ENCODE measurements at regions not wholly inside any gene's neighbourhood (a gene's known extent, or its start where the extent isn't known, plus 50 kb on each side); places are given as distances from the start of the nearest gene placed in this dataset.

DNA sequence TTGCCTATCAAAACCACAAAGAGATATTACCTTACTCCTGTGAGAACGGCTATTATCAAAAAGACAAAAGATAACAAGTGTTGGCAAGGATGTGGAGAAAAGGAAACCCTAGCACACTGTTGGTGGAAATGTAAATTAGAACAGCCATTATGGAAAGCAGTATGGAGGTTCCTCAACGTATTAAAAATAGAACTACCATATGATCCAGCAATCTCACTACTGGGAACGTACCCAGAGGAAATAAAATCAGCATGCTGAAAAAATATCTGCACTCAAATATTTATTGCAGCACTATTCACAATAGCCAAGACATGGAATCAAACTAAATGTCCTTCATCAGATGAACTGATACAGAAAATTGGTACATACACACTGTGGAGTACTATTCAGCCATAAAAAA lies 149.4 kb upstream of the MLN start:
- DNase-seq (ENCODE audit: low spot score): no peak
- H3K9me3 ChIP-seq: no peaks in the 10 kb centered on the region

DNA sequence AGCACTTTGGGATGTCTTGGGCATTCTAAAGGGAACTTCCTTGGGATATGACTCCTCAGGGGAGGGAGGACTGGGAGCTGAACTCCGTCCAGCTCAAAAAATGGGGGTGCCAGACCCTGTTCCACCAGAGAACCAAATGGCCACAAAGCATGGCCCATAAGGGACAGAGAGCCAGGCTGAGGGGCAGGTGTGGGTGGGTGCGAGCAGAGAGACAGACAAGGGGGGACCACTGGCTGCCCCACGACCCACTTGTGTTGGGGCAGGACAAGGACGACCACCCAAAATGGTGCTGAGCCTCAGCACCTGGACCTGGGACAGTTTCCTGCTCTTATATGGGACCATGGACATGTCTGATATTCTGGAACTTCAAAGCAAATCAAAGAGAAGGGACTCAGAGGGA lies 148.2 kb upstream of the MLN start:
- TF ChIP-seq, protein P1, sequence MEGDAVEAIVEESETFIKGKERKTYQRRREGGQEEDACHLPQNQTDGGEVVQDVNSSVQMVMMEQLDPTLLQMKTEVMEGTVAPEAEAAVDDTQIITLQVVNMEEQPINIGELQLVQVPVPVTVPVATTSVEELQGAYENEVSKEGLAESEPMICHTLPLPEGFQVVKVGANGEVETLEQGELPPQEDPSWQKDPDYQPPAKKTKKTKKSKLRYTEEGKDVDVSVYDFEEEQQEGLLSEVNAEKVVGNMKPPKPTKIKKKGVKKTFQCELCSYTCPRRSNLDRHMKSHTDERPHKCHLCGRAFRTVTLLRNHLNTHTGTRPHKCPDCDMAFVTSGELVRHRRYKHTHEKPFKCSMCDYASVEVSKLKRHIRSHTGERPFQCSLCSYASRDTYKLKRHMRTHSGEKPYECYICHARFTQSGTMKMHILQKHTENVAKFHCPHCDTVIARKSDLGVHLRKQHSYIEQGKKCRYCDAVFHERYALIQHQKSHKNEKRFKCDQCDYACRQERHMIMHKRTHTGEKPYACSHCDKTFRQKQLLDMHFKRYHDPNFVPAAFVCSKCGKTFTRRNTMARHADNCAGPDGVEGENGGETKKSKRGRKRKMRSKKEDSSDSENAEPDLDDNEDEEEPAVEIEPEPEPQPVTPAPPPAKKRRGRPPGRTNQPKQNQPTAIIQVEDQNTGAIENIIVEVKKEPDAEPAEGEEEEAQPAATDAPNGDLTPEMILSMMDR (IDR thresholded peaks at IDR 0.05): no peak
- TF ChIP-seq POLR2A (IDR thresholded peaks at IDR 0.05): no peak
- TF ChIP-seq POLR2AphosphoS5 (IDR thresholded peaks at IDR 0.05): no peak
- WGBS: 89% methylated on average over 4 of the region's 4 CpGs

More for the DNA sequence above, 149.4 kb upstream of the MLN start:
- TF ChIP-seq POLR2AphosphoS5 (IDR thresholded peaks at IDR 0.05) (no peak), POLR2A (IDR thresholded peaks at IDR 0.05) (no peak)
- TF ChIP-seq, protein P1 (IDR thresholded peaks at IDR 0.05): no peak
- no peaks in the 10 kb centered on the region for H3K36me3 ChIP-seq
- WGBS: 66% methylated on average over 3 of the region's 3 CpGs
- no peaks in the 10 kb centered on the region for H3K27me3 ChIP-seq (replicated peaks; ENCODE audit: insufficient read depth)
- H3K4me3 ChIP-seq: no peak overlapping the region
- intact Hi-C loops (cut with DNase I): no loop called here
- H3K27ac ChIP-seq: no peak overlapping the region
- no peaks in the 10 kb centered on the region for H3K4me1 ChIP-seq (replicated peaks)

DNA sequence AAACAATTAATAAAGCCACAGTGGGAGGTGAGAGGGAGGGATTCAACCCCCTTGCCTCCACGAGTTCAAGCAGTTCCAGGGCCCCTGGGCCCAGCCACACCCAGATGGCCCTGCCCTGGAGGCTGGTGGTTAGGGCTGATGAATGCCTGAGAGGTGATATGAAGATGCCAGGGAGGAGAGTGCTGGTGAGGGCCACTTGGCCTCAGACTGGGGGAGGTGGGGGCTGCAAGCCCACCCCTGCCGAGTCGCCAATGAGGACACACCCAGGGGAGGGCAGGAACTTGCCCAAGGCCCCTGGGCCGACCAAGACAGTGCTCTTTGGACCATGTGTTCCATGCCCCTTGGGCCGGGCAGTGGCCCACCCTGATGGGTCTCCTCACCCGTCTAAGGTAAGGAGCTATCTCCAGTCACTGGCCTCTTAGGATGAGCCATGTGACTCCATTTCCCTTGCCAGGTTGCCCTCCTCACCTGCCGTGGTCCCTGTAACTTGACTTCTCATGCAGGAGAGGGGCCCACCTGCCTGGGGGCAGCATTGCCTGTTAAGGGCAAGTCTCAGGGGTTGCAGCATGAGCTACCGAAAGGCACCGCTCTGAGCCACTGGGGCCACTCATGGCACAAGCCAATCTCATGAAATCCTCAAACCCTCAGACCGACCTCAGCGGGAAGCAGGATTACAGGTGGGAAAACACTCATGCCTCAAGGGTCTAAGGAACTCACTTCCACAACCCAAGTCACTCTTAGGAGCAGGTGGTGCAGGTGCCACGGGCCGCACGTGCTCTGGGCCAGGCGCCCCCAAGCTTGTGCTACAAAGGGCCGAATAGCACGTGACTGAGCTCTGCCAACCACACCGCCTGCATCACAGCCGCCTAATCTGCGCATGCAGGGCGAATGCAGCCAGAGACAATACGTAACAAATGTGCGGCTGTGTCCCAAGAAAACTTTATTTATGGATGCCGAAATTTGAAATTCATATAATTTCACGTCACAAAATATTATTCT lies 147.4 kb upstream of the MLN start:
- Histone ChIP-seq H3K9me3 (no peaks in the 10 kb centered on the region), H3K4me1 (replicated peaks) (no peaks in the 10 kb centered on the region), H3K27me3 (replicated peaks; ENCODE audit: insufficient read depth) (no peaks in the 10 kb centered on the region), H3K36me3 (no peaks in the 10 kb centered on the region), H3K27ac (no peak overlapping the region), H3K4me3 (no peak overlapping the region)
- WGBS: 87% methylated on average over 25 of the region's 25 CpGs
- DNase-seq (ENCODE audit: low spot score): no peak
- TF ChIP-seq POLR2AphosphoS5 (IDR thresholded peaks at IDR 0.05) (no peak), POLR2A (IDR thresholded peaks at IDR 0.05) (no peak)
- TF ChIP-seq, protein P1 (IDR thresholded peaks at IDR 0.05): no peak
- intact Hi-C loops (cut with DNase I): no loop called here

More for the DNA sequence above, 148.2 kb upstream of the MLN start:
- no peak overlapping the region for H3K27ac ChIP-seq
- no peaks in the 10 kb centered on the region for H3K4me1 ChIP-seq (replicated peaks)
- H3K9me3 ChIP-seq: no peaks in the 10 kb centered on the region
- H3K27me3 ChIP-seq (replicated peaks; ENCODE audit: insufficient read depth): no peaks in the 10 kb centered on the region
- no peak for DNase-seq (ENCODE audit: low spot score)
- no peak overlapping the region for H3K4me3 ChIP-seq
- intact Hi-C loops (cut with DNase I): no loop called here
- H3K36me3 ChIP-seq: no peaks in the 10 kb centered on the region

DNA sequence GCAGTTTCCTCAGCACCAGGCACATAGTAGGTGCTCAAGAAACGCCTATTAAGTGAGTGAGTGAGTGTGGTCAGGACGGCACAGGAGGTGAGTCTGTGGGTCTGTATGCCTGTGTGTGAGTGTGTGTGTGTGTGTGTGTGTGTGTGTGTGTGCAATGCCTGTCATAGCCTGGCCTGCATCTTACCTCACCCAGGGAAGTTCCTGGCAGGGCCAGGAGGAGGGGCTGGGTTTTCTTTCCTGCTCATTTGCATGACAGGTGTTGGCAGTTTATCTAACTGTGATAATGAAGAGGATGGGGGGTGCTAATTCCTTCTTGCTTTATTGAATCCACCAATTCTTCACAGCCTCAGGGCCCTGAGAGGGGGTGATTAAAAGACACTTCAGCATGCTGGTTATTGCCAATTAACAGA lies 146.7 kb upstream of the MLN start:
- TF ChIP-seq POLR2AphosphoS5 (IDR thresholded peaks at IDR 0.05): no peak
- TF ChIP-seq POLR2A (IDR thresholded peaks at IDR 0.05): no peak
- TF ChIP-seq, protein P1 (IDR thresholded peaks at IDR 0.05): no peak
- H3K27ac ChIP-seq: no peak overlapping the region
- H3K4me1 ChIP-seq (replicated peaks): no peaks in the 10 kb centered on the region
- H3K9me3 ChIP-seq: no peaks in the 10 kb centered on the region
- no peak overlapping the region for H3K4me3 ChIP-seq
- intact Hi-C loops (cut with DNase I): no loop called here
- H3K36me3 ChIP-seq: no peaks in the 10 kb centered on the region
- 69% methylated on average over 2 of the region's 2 CpGs for WGBS
- DNase-seq (ENCODE audit: low spot score): no peak
- H3K27me3 ChIP-seq (replicated peaks; ENCODE audit: insufficient read depth): no peaks in the 10 kb centered on the region
